OCI-LY7 (cell line): ENCODE measurements at regions not wholly inside any gene's neighbourhood (a gene's known extent, or its start where the extent isn't known, plus 50 kb on each side); places are given as distances from the start of the nearest gene placed in this dataset.

Source experiments
- BruUV-seq: library from RNA; stranded (reverse); fragments of 400-500 nt; replicated peaks from 2 replicates; lab custom pipeline; 2021; lab: Mats Ljungman, UMichigan
- CTCF ChIA-PET: fragments of 300-600 bp; sonication (Branson Sonifier 250); formaldehyde crosslinking; loops from one replicate; lab custom pipeline; 2022; ENCODE audit warnings: antibody characterized with exemption; ENCODE audit not compliant: unreplicated experiment; lab: Charles Lee
- POLR2A ChIA-PET: fragments of 300-600 bp; sonication (Branson Sonifier 250); formaldehyde crosslinking; loops from one replicate; lab custom pipeline; 2022; ENCODE audit warnings: antibody characterized with exemption; lab: Charles Lee
- DNase-seq: peaks from one replicate; pipeline ENCODE4 v3.0.0-alpha.2; 2015; ENCODE audit warnings: low spot score
- H2AFZ ChIP-seq: fragments of 200-600 bp; sonication (generic), shearing (Covaris generic); 2 replicates; pipeline ENCODE4 v1.6.1; 2014; ENCODE audit warnings: mild to moderate bottlenecking, antibody characterized with exemption, low read length, moderate library complexity
- H3K27ac ChIP-seq: fragments of 200-600 bp; sonication (generic); 2 replicates; pipeline ENCODE4 v1.5.1; 2014; ENCODE audit warnings: mixed run types, low read depth, mild to moderate bottlenecking, moderate library complexity, low read length, inconsistent platforms; ENCODE audit not compliant: poor library complexity, severe bottlenecking
- H3K36me3 ChIP-seq: fragments of 200-600 bp; sonication (generic); 2 replicates; pipeline ENCODE4 v1.6.1; 2014; ENCODE audit warnings: mild to moderate bottlenecking, antibody characterized with exemption, low read length, moderate library complexity, mixed read lengths; ENCODE audit not compliant: insufficient read depth
- H3K4me1 ChIP-seq: fragments of 200-600 bp; sonication (generic); 2 replicates; pipeline ENCODE4 v1.5.1; 2014; ENCODE audit warnings: mild to moderate bottlenecking, low read length; ENCODE audit not compliant: insufficient read depth, poor library complexity, severe bottlenecking
- H3K4me2 ChIP-seq: fragments of 200-600 bp; sonication (generic); 2 replicates; pipeline ENCODE4 v1.6.1; 2014; ENCODE audit warnings: mild to moderate bottlenecking, low read length
- H3K4me3 ChIP-seq: fragments of 200-600 bp; sonication (generic); 2 replicates; pipeline ENCODE4 v1.5.1; 2014; ENCODE audit warnings: mild to moderate bottlenecking, low read depth, low read length; ENCODE audit not compliant: poor library complexity, severe bottlenecking
- H3K79me2 ChIP-seq: fragments of 200-600 bp; sonication (generic); 2 replicates; pipeline ENCODE4 v1.6.1; 2016; ENCODE audit warnings: low read depth, mild to moderate bottlenecking, low read length, moderate library complexity, mixed read lengths; ENCODE audit not compliant: insufficient read depth
- H3K9me2 ChIP-seq: fragments of 200-600 bp; sonication (generic); 2 replicates; pipeline ENCODE4 v1.6.1; 2016; ENCODE audit warnings: mild to moderate bottlenecking, low read length, mixed read lengths; ENCODE audit not compliant: insufficient read depth
- H3K9me3 ChIP-seq: fragments of 200-600 bp; sonication (generic); 2 replicates; pipeline ENCODE4 v1.6.1; 2014; ENCODE audit warnings: mild to moderate bottlenecking, mixed run types, low read length, mixed read lengths
- H4K20me1 ChIP-seq: fragments of 200-600 bp; sonication (generic); 2 replicates; pipeline ENCODE4 v1.6.1; 2014; ENCODE audit warnings: mild to moderate bottlenecking, antibody characterized with exemption, low read length, moderate library complexity, mixed read lengths; ENCODE audit not compliant: insufficient read depth
- CTCF ChIP-seq: fragments of 200-600 bp; sonication (generic); conservative IDR thresholded peaks from 2 replicates; pipeline ENCODE4 v1.5.1; 2014; ENCODE audit warnings: mild to moderate bottlenecking, antibody characterized with exemption, low read length, moderate library complexity, mixed read lengths
- EZH2phosphoT487 ChIP-seq: fragments of 200-600 bp; sonication (generic); IDR thresholded peaks from 2 replicates; pipeline ENCODE4 v1.6.1; 2018; ENCODE audit warnings: low read depth, borderline replicate concordance, mild to moderate bottlenecking, mixed run types, antibody characterized with exemption, low read length, moderate library complexity, mixed read lengths
- intact Hi-C: fragments of 100-400 bp; cut with micrococcal nuclease; formaldehyde crosslinking; loops from one replicate; pipeline ENCODE4 v1.10.0; 2022; ENCODE audit not compliant: unreplicated experiment

DNA sequence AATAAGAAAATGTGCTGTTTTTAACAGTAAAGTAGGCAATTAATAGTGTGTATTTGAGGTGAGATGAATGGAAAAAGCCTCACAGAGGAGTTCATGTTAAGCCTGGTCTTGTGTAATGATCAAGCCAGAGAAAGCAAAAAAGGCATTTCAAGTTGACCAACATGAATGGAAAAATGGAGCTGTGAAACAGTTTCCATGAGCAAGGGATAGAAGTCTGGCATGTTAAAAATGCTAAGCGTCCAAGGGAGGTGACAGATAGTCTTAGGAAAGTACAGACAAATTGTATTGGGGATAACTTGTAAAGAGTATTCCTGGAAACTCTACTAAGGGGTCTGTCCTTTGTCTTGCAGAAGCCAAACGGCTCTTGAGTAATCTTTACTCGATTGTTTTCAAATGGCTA, 506.8 kb upstream of the ATXN8OS start:
- H3K9me3 ChIP-seq, result no peaks in the 10 kb centered on the region
- no peak overlapping the region for H3K4me2 ChIP-seq
- H3K36me3 ChIP-seq, result no peaks in the 10 kb centered on the region
- H3K27ac ChIP-seq, result no peak overlapping the region
- H3K4me3 ChIP-seq, result no peak overlapping the region
- H2AFZ ChIP-seq, result no peak overlapping the region
- no peak for DNase-seq
- CTCF ChIA-PET, result no interaction called here
- intact Hi-C loops, result no loop called here
- TF ChIP-seq EZH2phosphoT487 (no peak), CTCF (no peak)
- H3K9me2 ChIP-seq, result no peaks in the 10 kb centered on the region
- H3K4me1 ChIP-seq, result no peaks in the 10 kb centered on the region
- no peaks in the 10 kb centered on the region for H4K20me1 ChIP-seq
- BruUV-seq, result no TSS peak
- POLR2A ChIA-PET, result no interaction called here
- no peaks in the 10 kb centered on the region for H3K79me2 ChIP-seq

GRCh38 chr13:69597088-69597487, 510.5 kb upstream of the ATXN8OS start:
- H3K4me3 ChIP-seq, result no peak overlapping the region
- POLR2A ChIA-PET, result interaction anchor here (0.6 to 0.7 kb wide), 2 partner anchors 10 to 1065 kb away, joined by 3 to 5 read pairs; no protein-coding TSS in a partner anchor
- no peak overlapping the region for H2AFZ ChIP-seq
- TF ChIP-seq EZH2phosphoT487 (no peak), CTCF (no peak)
- no peaks in the 10 kb centered on the region for H3K4me1 ChIP-seq
- no peaks in the 10 kb centered on the region for H3K36me3 ChIP-seq
- no peaks in the 10 kb centered on the region for H3K9me2 ChIP-seq
- H3K4me2 ChIP-seq, result no peak overlapping the region
- no peaks in the 10 kb centered on the region for H4K20me1 ChIP-seq
- DNase-seq, result no peak
- H3K79me2 ChIP-seq, result no peaks in the 10 kb centered on the region
- H3K27ac ChIP-seq, result no peak overlapping the region
- no peaks in the 10 kb centered on the region for H3K9me3 ChIP-seq
- CTCF ChIA-PET, result no interaction called here
- intact Hi-C loops, result no loop called here
- no TSS peak for BruUV-seq

DNA sequence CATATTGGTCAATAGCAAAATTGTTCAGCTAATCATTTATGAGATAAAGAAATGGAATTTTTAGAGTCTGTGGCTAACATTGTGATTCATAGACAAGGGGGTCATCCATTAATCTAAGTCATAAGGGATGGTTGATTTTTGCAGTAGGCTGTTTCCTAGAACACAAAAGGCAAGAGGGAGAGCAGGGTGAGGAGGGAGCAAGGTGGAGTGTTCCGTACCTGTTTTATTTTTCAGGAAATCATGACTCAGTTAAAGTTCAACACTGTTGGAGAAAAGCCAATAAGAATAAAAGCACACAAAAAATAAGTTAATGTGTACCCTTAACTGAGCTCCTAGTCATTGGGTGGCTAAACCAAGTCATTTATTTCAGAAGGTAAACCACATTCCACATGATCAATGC, 512.4 kb upstream of the ATXN8OS start:
- ChIA-PET CTCF (no interaction called here), POLR2A (no interaction called here)
- Histone ChIP-seq H3K4me3 (no peak overlapping the region), H3K79me2 (no peaks in the 10 kb centered on the region), H4K20me1 (no peaks in the 10 kb centered on the region), H3K27ac (no peak overlapping the region), H3K9me3 (no peaks in the 10 kb centered on the region), H3K4me1 (no peaks in the 10 kb centered on the region), H2AFZ (no peak overlapping the region), H3K9me2 (no peaks in the 10 kb centered on the region), H3K4me2 (no peak overlapping the region), H3K36me3 (no peaks in the 10 kb centered on the region)
- intact Hi-C loops, result no loop called here
- no peak for DNase-seq
- TF ChIP-seq CTCF, result no peak
- BruUV-seq, result no TSS peak
